KBM-7 (cell line): ENCODE measurements at regions not wholly inside any gene's neighbourhood (a gene's known extent, or its start where the extent isn't known, plus 50 kb on each side); places are given as distances from the start of the nearest gene placed in this dataset.

ENCODE experiments used
- DNase-seq: peaks from one replicate; pipeline ENCODE4 v3.0.0-alpha.2; 2015
- in situ Hi-C: fragments of 300-500 bp; cut with MboI; formaldehyde crosslinking; loops from 2 replicates; pipeline ENCODE4 v1.14.3; 2020; ENCODE audit warnings: low sequenced_read_pairs, low pct_unique_long_range_greater_than_20kb, mixed read lengths

- DNase-seq: no peak
- in situ Hi-C loops: no loop called here
Measured at GRCh38 chr20:24296477-24297261, 172.8 kb upstream of the SYNDIG1 start.

DNA sequence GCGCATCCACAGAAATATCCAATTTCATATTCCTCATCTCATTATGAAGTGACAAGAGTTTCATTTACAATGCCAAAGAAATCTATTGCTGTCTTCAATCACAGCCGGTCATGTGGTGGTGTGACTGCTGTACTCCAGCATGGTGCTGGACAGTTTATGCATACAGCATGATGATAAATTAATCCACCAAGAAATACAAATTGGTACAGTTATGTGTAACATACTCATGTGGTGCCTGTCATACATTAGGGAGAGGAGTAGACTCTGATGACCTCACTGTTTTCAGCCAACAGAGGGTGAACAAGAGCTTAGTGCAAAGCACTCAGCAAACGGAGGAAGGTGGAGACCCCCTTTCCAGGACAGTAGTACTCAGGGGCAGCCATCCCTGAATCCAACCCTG is 178.4 kb upstream of the SYNDIG1 start:
- in situ Hi-C loops: no loop called here
- no peak for DNase-seq

DNA sequence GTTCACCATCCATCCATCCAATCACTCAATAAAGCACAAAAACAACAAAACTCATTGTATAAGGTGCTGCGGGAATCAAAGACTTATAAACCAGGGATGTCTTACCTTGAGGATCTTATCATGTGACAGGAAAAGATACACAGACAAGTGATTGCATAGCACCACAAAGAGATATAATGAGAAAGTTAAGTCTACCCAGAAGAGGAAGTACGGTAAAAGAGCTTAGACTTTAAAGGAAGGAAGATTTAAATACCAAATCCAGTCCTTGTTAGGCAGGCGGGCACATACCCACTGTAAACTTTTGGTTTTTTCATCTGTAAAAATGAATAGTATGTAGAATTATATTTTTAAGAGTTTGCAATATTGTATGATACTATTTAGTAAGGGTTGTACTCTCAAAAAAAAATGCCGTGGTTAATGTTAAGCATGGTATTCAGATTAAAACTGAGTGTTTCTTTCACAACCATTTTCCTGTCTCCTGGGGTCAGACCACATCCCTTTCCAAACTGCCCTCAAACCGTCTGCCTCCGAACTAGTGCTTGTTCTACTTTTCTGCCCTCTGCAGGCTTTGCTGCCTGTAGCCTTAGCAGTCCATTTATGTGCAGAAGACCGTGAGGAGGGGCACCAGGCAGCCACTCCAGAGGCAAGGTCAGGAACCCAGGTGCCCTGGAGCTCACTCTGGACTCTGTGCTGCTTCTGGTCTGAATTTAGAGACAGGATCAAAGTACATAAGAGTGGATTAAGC is 179.5 kb upstream of the SYNDIG1 start:
- in situ Hi-C loops: no loop called here
- peak; percentile 45 for DNase-seq

GRCh38 chr20:24283186-24283585 is 186.2 kb upstream of the SYNDIG1 start:
- DNase-seq: no peak
- in situ Hi-C loops: no loop called here

DNA sequence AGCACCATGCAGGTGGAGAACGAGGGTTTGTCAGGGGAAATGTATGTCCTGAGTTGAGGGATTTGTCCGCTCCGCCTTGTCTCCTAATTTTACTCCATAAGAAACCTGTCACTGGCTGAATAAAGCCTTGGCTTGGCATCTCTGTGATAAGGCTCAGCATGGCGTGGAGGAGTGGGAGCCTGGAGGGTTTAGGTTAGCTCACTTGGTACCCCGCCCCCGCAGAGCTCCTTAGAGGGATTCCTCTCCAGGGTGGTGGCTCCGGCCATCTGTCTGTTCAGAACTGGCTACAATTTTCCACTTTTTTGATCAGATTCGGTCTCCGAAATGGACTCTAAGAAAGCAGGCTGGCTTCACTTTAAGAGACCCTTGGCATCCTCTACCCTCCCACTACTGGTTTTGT is 192.2 kb upstream of the SYNDIG1 start:
- DNase-seq: no peak

GRCh38 chr20:24275946-24276705 is 193.3 kb upstream of the SYNDIG1 start:
- in situ Hi-C loops: no loop called here
- DNase-seq: no peak

More for the DNA sequence above, 192.2 kb upstream of the SYNDIG1 start:
- in situ Hi-C loops: no loop called here

GRCh38 chr20:24273251-24273650 is 196.2 kb upstream of the SYNDIG1 start:
- in situ Hi-C loops: no loop called here
- DNase-seq: no peak

DNA sequence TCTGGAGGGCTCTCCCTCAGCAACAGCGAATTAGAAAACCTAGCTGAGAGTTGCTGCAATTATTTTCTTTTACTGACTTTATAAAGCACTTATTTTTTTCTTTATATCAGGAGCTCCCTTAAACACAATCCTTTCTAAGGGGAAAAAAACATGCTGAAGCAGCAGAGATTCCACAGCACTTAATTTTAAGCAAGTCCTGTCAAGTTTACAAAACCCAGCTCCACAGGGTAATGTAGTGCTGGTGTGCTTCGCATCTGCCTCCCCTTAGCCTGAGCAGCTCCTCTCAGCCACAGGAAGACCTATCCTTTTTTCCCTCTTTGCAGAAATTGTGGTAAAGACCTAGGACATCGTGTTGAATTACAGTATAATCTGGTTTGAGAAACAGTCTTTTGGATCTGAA is 208.1 kb upstream of the SYNDIG1 start:
- in situ Hi-C loops: no loop called here
- no peak for DNase-seq

DNA sequence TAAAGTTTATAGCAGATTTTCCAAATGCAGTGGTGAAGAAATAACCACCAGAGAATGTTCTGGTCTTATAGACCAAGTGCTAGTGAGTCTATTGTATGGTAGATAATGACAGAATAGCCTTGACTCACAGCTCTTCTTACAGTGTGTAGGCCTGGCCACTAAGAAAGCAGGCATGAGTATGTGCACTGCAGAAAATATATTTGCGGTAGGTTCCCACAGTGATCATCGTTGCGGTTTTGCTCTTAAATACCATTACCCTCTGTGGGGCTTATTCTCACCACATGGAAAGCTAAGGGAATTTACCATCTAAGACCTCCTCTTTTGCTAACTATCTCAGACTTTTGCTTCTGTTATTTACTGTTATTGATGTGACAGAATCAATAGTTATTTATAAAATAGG is 212.3 kb upstream of the SYNDIG1 start:
- in situ Hi-C loops: no loop called here
- DNase-seq: no peak

DNA sequence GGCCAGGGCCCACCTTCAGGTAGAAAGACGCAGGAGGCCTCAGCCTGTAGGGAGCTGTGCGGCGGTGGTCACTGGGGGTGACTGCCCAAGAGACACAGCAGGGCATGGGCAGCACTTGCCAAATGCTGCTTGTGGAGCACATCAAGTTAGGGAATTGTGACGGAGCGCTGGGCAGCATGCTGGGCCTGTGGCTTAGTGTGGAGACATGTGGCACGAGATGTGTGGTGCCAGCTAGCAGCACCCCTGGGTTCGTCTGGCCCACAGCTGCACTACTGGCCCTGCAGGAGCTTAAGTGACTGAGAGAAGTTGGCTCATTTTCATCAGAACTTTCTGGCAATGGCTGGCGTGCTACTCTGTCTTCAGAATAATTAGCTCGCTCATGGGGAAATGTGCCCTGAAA is 213.1 kb upstream of the SYNDIG1 start:
- no peak for DNase-seq
- in situ Hi-C loops: no loop called here

- no peak for DNase-seq
- in situ Hi-C loops: no loop called here
Measured at GRCh38 chr20:24254480-24254879, 214.9 kb upstream of the SYNDIG1 start.

- no peak for DNase-seq
- in situ Hi-C loops: no loop called here
Measured at GRCh38 chr20:24253321-24253720, 216.1 kb upstream of the SYNDIG1 start.

DNA sequence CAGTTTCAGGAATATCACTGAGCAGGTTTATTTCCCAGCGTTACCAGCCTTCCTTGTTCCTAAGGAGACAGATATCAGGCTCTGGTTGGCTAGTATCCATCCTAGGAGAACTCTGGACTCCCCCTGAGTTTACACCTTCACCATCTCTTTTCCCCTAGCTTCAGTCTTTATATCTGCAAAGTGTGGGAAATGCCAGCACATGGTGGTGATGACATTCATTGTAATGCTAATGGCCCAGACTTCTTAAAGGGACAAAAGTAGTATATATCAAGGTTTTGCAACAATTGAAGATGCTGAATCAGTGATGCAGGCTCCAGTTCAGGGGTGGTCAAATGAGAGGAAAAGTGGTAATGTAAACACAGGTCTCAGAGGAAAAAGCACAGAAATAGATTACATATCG is 224.3 kb upstream of the SYNDIG1 start:
- DNase-seq: no peak
- in situ Hi-C loops: no loop called here

DNA sequence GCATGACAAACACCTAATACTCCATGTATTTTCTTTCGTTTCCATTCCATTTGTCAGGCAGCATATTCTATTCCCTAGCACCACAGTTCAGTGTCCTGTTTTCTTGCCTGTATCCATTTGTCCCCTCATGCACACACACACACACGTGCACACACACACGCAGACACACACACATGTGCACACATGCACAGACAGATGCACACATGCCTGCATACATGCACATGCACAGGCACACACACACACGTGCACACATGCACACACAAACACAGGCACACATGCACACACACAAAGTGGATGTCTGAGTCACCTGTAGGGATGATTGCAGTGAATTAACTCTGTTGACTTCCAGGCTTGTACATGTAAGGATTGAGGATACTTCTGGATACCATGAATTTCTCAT is 226.7 kb upstream of the SYNDIG1 start:
- in situ Hi-C loops: no loop called here
- DNase-seq: no peak

DNA sequence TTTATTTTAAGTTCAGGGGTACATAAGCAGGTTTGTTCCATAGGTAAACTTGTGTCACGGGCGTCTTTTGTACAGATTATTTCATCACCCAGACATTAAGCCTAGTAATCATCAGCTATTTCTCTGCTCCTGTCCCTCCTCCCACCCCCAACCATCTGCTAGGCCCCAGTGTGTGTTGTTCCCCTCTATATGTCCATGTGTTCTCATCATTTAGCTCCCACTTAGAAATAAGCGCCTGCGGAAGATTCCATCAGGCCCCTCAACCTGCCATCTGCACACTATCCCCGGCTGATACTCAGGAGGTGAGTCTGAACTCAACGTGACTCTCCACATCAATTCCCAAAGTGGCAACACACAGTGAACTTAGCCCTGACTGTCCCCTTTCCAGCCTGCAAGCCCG is 228.0 kb upstream of the SYNDIG1 start:
- DNase-seq: no peak
- in situ Hi-C loops: no loop called here

- DNase-seq: no peak
- in situ Hi-C loops: no loop called here
Measured at GRCh38 chr20:24236963-24237362, 232.5 kb upstream of the SYNDIG1 start.

DNA sequence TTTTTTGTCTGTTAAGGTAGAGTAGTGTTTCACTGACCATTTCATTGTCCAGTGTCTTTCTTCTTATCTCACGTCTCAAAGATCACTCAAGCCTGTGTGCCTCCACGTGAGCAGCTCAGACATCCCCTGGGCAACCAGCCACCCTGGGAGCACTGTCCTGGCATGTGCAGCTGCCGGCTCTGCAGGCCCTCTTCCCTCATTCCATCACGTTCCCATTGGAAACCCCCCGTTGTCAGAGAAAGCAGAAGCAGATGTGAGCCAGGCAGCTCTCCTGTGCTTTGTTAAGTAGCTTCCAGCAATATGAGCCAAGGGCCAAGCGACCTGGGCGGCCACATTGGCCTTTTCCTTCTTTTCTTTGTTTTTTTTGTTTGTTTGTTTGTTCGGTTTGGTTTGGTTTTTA is 233.2 kb upstream of the SYNDIG1 start:
- DNase-seq: no peak
- in situ Hi-C loops: no loop called here

- in situ Hi-C loops: no loop called here
- DNase-seq: no peak
Measured at GRCh38 chr20:24235296-24236175, 233.9 kb upstream of the SYNDIG1 start.

DNA sequence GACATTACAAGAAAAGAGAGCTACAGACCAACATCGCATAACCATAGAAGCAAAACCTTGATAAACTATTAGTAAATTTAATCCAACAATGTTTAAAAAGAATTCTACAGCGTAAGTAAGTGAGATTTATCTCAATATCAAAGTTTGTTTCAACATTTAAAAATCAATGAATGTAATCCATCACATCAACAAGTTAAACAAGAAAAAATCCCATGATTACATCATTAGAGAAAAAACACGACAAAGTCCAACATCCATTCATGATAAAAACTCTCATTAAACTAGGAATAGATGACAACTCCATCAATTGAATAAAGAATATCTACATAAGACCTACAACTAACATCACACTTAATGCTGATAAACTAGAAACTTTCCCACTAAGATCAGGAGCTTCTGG is 239.0 kb upstream of the GGTLC1 start:
- no peak for DNase-seq
- in situ Hi-C loops: no loop called here
